Activated effector memory CD4-positive, alpha-beta T cell treated with Interleukin-2 at 50 U/mL for 16 hours (primary cell): ENCODE measurements at regions not wholly inside any gene's neighbourhood (a gene's known extent, or its start where the extent isn't known, plus 50 kb on each side); places are given as distances from the start of the nearest gene placed in this dataset.
"Not testable (repeated sequence)": the region's sequence is repeated elsewhere in the genome, so short reads cannot be mapped to it uniquely, and the experiment has no call there.

ENCODE experiments used
- DNase-seq: peaks from one replicate; pipeline ENCODE4 v3.0.0-alpha.2; 2020

- no peak for DNase-seq
Observed at GRCh38 chr13:73536865-73537264, 478.1 kb downstream of the KLF5 start.

GRCh38 chr13:73535341-73535740 lies 476.5 kb downstream of the KLF5 start:
- DNase-seq, result no peak

- no peak for DNase-seq
Observed at GRCh38 chr13:73532987-73533510, 474.2 kb downstream of the KLF5 start.

- no peak for DNase-seq
Observed at GRCh38 chr13:73532582-73532981, 473.8 kb downstream of the KLF5 start.

GRCh38 chr13:73531014-73531413 lies 472.2 kb downstream of the KLF5 start:
- no peak for DNase-seq

- DNase-seq, result no peak
Observed at GRCh38 chr13:73522937-73523336, 464.1 kb downstream of the KLF5 start.

- no peak for DNase-seq
Observed at GRCh38 chr13:73521985-73522524, 463.2 kb downstream of the KLF5 start.

- no peak for DNase-seq
Observed at GRCh38 chr13:73521290-73521624, 462.5 kb downstream of the KLF5 start.

- DNase-seq, result no peak
Observed at GRCh38 chr13:73520566-73521289, 461.9 kb downstream of the KLF5 start.

- not testable (repeated sequence) for DNase-seq
Observed at GRCh38 chr13:73520135-73520534, 461.3 kb downstream of the KLF5 start.

- no peak for DNase-seq
Observed at GRCh38 chr13:73519396-73520116, 460.8 kb downstream of the KLF5 start.

GRCh38 chr13:73517766-73518165 lies 459.0 kb downstream of the KLF5 start:
- no peak for DNase-seq

- no peak for DNase-seq
Observed at GRCh38 chr13:73516731-73517130, 457.9 kb downstream of the KLF5 start.

- no peak for DNase-seq
Observed at GRCh38 chr13:73514208-73514607, 455.4 kb downstream of the KLF5 start.

GRCh38 chr13:73513751-73514150 lies 454.9 kb downstream of the KLF5 start:
- DNase-seq, result no peak

- DNase-seq, result no peak
Observed at GRCh38 chr13:73508841-73509240, 450.0 kb downstream of the KLF5 start.

GRCh38 chr13:73505376-73505890 lies 446.6 kb downstream of the KLF5 start:
- no peak for DNase-seq

- no peak for DNase-seq
Observed at GRCh38 chr13:73499695-73500094, 440.9 kb downstream of the KLF5 start.

GRCh38 chr13:73497430-73497829 lies 438.6 kb downstream of the KLF5 start:
- no peak for DNase-seq

GRCh38 chr13:73496711-73497110 lies 437.9 kb downstream of the KLF5 start:
- DNase-seq, result no peak

- DNase-seq, result no peak
Observed at GRCh38 chr13:73492811-73493210, 434.0 kb downstream of the KLF5 start.

GRCh38 chr13:73482556-73482955 lies 423.8 kb downstream of the KLF5 start:
- DNase-seq, result no peak

- DNase-seq, result no peak
Observed at GRCh38 chr13:73481886-73482445, 423.2 kb downstream of the KLF5 start.
